GM18505 (cell line): ENCODE measurements at regions not wholly inside any gene's neighbourhood (a gene's known extent, or its start where the extent isn't known, plus 50 kb on each side); places are given as distances from the start of the nearest gene placed in this dataset.
A peak's percentile ranks its signal among the peaks of the same experiment; 100 is the strongest.
"Not testable (repeated sequence)": the region's sequence is repeated elsewhere in the genome, so short reads cannot be mapped to it uniquely, and the experiment has no call there.

Experiments
- ATAC-seq: cut with Tn5 transposase; IDR thresholded peaks from one replicate; pipeline ENCODE4 v1.9.1; 2021; ENCODE audit not compliant: unreplicated experiment
- POLR2A ChIP-seq: IDR thresholded peaks from 4 replicates; pipeline ENCODE4 v1.6.1; 2011; ENCODE audit warnings: borderline replicate concordance; ENCODE audit not compliant: insufficient read depth, insufficient read length; ENCODE audit errors: extremely low read depth

GRCh38 chr11:71383461-71383860, 64.7 kb downstream of the DHCR7 start:
- ATAC-seq, result peak; percentile 74
- TF ChIP-seq POLR2A, result no peak

GRCh38 chr11:71381781-71382505, 66.2 kb downstream of the DHCR7 start:
- no peak for ATAC-seq
- no peak for TF ChIP-seq POLR2A

- no peak for ATAC-seq
- TF ChIP-seq POLR2A, result no peak
Measured at GRCh38 chr11:71379701-71380100, 68.5 kb downstream of the DHCR7 start.

GRCh38 chr11:71373791-71374454, 74.3 kb downstream of the DHCR7 start:
- TF ChIP-seq POLR2A, result no peak

GRCh38 chr11:71372693-71373657, 75.2 kb downstream of the DHCR7 start:
- no peak for TF ChIP-seq POLR2A
- no peak for ATAC-seq

More at GRCh38 chr11:71373791-71374454, 74.3 kb downstream of the DHCR7 start:
- peak; percentile 54 for ATAC-seq

- TF ChIP-seq POLR2A, result no peak
- no peak for ATAC-seq
Measured at GRCh38 chr11:71371674-71372069, 76.5 kb downstream of the DHCR7 start.

- no peak for ATAC-seq
- no peak for TF ChIP-seq POLR2A
Measured at GRCh38 chr11:71370895-71371673, 77.1 kb downstream of the DHCR7 start.

GRCh38 chr11:71370020-71370747, 78.0 kb downstream of the DHCR7 start:
- TF ChIP-seq POLR2A, result no peak
- ATAC-seq, result no peak

- TF ChIP-seq POLR2A, result no peak
- no peak for ATAC-seq
Measured at GRCh38 chr11:71369411-71369810, 78.8 kb downstream of the DHCR7 start.

GRCh38 chr11:71368966-71369365, 79.2 kb downstream of the DHCR7 start:
- TF ChIP-seq POLR2A, result no peak
- ATAC-seq, result no peak

GRCh38 chr11:71367756-71368155, 80.4 kb downstream of the DHCR7 start:
- no peak for ATAC-seq
- no peak for TF ChIP-seq POLR2A

- ATAC-seq, result not testable (repeated sequence)
Measured at GRCh38 chr11:71367276-71367675, 80.9 kb downstream of the DHCR7 start.
